ENCODE measurements at regions not wholly inside any gene's neighbourhood (a gene's known extent, or its start where the extent isn't known, plus 50 kb on each side); places are given as distances from the start of the nearest gene placed in this dataset.

DNA sequence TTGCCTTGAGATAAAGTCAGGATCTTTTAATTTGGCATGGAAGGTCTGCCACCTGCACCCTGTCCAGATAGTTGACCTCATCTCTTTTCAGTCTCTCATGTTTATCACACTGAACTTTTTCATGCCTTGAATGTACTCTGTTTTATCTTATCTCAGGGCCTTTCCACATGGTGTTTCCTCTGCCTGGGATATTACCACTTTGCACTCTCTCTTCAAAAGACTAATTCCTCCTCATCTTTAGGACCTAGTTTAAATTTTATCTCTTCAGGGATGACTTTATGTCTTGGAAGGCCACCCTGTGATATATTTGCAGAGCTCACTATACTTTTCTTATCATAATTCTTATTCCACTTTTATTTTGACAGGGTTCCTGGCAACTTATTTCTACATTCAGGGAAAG is 150.0 kb downstream of the DNAJB9 start:
- Histone ChIP-seq H3K9me3 (no peaks in the 10 kb centered on the region), H3K27ac (no peak overlapping the region), H3K4me1 (no peaks in the 10 kb centered on the region), H3K4me3 (no peak overlapping the region), H3K36me3 (no peaks in the 10 kb centered on the region), H3K27me3 (no peaks in the 10 kb centered on the region)
- intact Hi-C loops (cut with DNase I; ENCODE audit: low total_unique reads): no loop called here
- TF ChIP-seq POLR2A (IDR thresholded peaks at IDR 0.05): no peak
- TF ChIP-seq, protein P1, sequence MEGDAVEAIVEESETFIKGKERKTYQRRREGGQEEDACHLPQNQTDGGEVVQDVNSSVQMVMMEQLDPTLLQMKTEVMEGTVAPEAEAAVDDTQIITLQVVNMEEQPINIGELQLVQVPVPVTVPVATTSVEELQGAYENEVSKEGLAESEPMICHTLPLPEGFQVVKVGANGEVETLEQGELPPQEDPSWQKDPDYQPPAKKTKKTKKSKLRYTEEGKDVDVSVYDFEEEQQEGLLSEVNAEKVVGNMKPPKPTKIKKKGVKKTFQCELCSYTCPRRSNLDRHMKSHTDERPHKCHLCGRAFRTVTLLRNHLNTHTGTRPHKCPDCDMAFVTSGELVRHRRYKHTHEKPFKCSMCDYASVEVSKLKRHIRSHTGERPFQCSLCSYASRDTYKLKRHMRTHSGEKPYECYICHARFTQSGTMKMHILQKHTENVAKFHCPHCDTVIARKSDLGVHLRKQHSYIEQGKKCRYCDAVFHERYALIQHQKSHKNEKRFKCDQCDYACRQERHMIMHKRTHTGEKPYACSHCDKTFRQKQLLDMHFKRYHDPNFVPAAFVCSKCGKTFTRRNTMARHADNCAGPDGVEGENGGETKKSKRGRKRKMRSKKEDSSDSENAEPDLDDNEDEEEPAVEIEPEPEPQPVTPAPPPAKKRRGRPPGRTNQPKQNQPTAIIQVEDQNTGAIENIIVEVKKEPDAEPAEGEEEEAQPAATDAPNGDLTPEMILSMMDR (IDR thresholded peaks at IDR 0.05): no peak
- DNase-seq: no peak

DNA sequence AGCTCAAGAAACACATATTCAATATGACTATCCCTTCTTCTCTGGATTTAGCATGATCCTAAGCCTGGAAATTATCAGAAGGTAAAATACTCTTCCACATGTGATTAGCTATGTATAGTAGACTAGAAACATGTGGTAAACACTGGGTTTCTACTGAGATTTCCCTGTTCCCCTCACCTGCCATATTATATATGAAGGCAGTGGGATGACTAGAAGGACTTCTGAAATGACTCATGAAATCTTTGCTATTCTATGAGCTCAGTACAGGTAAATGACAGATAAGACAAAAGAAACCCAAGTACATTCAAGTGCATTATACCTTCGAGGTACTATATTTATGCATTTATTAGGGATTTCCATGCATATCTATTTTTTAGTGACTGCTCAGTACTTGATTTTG is 152.9 kb downstream of the DNAJB9 start:
- Histone ChIP-seq H3K4me3 (no peak overlapping the region), H3K9me3 (no peaks in the 10 kb centered on the region), H3K4me1 (no peaks in the 10 kb centered on the region), H3K27me3 (no peaks in the 10 kb centered on the region), H3K36me3 (no peaks in the 10 kb centered on the region), H3K27ac (no peak overlapping the region)
- no peak for DNase-seq
- TF ChIP-seq, protein P1 (IDR thresholded peaks at IDR 0.05): no peak
- TF ChIP-seq POLR2A (IDR thresholded peaks at IDR 0.05): no peak
- intact Hi-C loops (cut with DNase I; ENCODE audit: low total_unique reads): no loop called here

DNA sequence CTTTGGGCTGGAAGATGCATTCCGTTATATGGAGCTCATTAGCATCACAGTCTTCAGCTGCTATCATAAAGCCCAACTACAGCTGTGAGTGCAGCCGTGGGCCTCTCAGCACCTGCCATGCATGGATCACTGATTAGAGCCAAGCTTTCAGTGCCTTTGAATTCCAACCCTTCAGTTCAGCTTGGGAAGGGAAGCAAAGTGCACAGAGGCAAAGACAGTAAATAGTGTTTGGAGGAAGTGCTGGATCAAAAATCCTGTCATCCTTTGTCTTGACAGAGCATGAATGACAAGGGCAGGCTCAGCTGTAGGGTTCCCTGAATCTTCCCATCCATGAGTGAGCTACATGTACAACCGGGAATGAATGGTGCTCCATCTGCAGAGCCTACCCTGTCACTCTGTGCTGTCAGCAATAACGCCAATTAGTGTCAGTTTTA is 153.7 kb downstream of the DNAJB9 start:
- H3K9me3 ChIP-seq: no peaks in the 10 kb centered on the region
- TF ChIP-seq, protein P1 (IDR thresholded peaks at IDR 0.05): no peak
- TF ChIP-seq POLR2A (IDR thresholded peaks at IDR 0.05): no peak
- intact Hi-C loops (cut with DNase I; ENCODE audit: low total_unique reads): no loop called here
- no peaks in the 10 kb centered on the region for H3K27me3 ChIP-seq
- no peak overlapping the region for H3K27ac ChIP-seq
- DNase-seq: no peak
- no peaks in the 10 kb centered on the region for H3K36me3 ChIP-seq
- no peaks in the 10 kb centered on the region for H3K4me1 ChIP-seq
- no peak overlapping the region for H3K4me3 ChIP-seq

DNA sequence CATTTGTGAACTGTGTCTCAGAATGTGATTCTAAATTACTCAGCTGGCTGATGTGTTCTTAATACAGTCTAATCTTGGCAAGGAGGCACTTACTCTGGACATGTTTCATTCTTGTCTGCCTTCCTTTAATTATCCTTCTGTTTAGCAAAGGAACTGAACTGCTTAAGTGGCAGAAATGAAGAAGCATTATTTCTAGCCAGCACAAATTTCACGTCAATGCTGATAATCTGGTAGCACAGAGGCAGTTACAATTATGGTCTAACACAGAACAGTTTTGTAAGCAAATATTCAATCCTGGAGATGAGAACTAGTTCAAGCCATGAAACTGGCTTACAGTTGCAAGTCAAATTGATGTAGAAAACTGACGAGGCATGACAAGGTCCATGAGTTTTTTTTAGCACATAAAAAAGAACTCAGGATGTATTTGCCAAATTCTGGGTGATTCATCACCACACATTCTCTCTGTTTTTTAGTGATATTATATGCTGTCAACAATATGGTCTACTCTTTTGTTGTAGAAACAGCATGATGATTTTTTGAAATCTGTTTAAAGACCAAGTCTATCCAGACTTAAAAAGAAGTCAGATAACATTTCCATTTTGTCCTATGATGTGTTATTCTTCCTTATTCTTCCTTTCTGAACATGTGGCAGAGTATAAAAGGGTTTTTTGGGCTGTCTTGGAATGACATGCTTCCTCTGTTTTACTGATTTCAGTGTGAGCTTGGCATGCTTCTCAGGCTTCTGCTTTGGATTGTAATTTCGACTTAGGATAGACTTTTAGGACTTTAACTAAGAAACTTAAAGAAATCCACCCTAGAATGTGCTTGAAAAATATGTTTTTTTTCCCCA is 154.8 kb downstream of the DNAJB9 start:
- no peaks in the 10 kb centered on the region for H3K27me3 ChIP-seq
- H3K4me3 ChIP-seq: no peak overlapping the region
- intact Hi-C loops (cut with DNase I; ENCODE audit: low total_unique reads): no loop called here
- no peak for DNase-seq
- no peak for TF ChIP-seq POLR2A (IDR thresholded peaks at IDR 0.05)
- TF ChIP-seq, protein P1 (IDR thresholded peaks at IDR 0.05): no peak
- H3K36me3 ChIP-seq: no peaks in the 10 kb centered on the region
- no peaks in the 10 kb centered on the region for H3K9me3 ChIP-seq
- H3K27ac ChIP-seq: no peak overlapping the region
- H3K4me1 ChIP-seq: no peaks in the 10 kb centered on the region

DNA sequence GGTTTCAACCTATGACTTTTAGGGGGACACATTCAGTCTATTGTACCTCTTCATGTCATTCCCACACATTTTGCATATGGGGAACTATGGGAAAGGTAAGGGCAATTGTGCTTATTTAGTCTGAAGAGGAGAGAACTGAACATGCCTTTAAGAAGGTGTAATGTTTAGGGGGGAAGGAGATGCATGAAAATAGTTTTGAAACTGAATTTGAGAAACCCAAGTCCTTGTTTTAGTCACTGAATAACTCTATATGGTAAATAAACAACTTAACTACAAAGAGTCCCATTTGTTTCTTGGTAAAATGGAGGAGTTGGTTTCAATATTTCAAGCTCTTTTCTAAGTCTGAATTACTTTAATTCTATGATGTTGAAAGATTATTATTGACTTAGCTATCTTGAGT is 166.1 kb downstream of the DNAJB9 start:
- intact Hi-C loops (cut with DNase I; ENCODE audit: low total_unique reads): no loop called here
- H3K4me1 ChIP-seq: no peaks in the 10 kb centered on the region
- no peak overlapping the region for H3K27ac ChIP-seq
- TF ChIP-seq POLR2A (IDR thresholded peaks at IDR 0.05): no peak
- TF ChIP-seq, protein P1 (IDR thresholded peaks at IDR 0.05): no peak
- no peak for DNase-seq
- no peak overlapping the region for H3K4me3 ChIP-seq
- H3K9me3 ChIP-seq: no peaks in the 10 kb centered on the region
- no peaks in the 10 kb centered on the region for H3K27me3 ChIP-seq
- H3K36me3 ChIP-seq: no peaks in the 10 kb centered on the region

All from uterus (tissue), 3 donors.